Panc1 (cell line): ENCODE measurements at regions not wholly inside any gene's neighbourhood (a gene's known extent, or its start where the extent isn't known, plus 50 kb on each side); places are given as distances from the start of the nearest gene placed in this dataset.
"Not testable (repeated sequence)": the region's sequence is repeated elsewhere in the genome, so short reads cannot be mapped to it uniquely, and the experiment has no call there.

Experiments used
- ATAC-seq: fragments of 200-7000 bp; cut with Tn5 transposase; 2 replicates; pipeline ENCODE4 v1.9.1; 2020; ENCODE audit warnings: mild to moderate bottlenecking, moderate library complexity
- BruUV-seq: library from RNA; stranded (reverse); fragments of 400-500 nt; replicated peaks from 2 replicates; lab custom pipeline; 2021; lab: Mats Ljungman, UMichigan
- CTCF ChIA-PET: fragments of 300-600 bp; sonication (Branson Sonifier 250); formaldehyde crosslinking; loops from one replicate; lab custom pipeline; 2022; ENCODE audit warnings: antibody characterized with exemption; lab: Charles Lee
- POLR2A ChIA-PET: fragments of 300-600 bp; sonication (Branson Sonifier 250); formaldehyde crosslinking; loops from one replicate; lab custom pipeline; 2022; ENCODE audit warnings: antibody characterized with exemption; lab: Charles Lee
- DNase-seq: peaks from one replicate; pipeline ENCODE4 v3.0.0-alpha.2; 2010; ENCODE audit warnings: low read depth, low spot score
- H3K27ac ChIP-seq: 2 replicates; pipeline ENCODE4 v1.5.1; 2011; ENCODE audit warnings: mild to moderate bottlenecking, low read length, inconsistent platforms
- H3K27me3 ChIP-seq: fragments of 200-500 bp; sonication (Bioruptor generic); 2 replicates; pipeline ENCODE4 v1.6.0; 2014; ENCODE audit warnings: low read length, inconsistent platforms; ENCODE audit not compliant: control insufficient read depth, insufficient read depth
- H3K36me3 ChIP-seq: fragments of 200-500 bp; sonication (Bioruptor generic); 2 replicates; pipeline ENCODE4 v1.5.1; 2014; ENCODE audit warnings: inconsistent platforms, mild to moderate bottlenecking, low read length, moderate library complexity; ENCODE audit not compliant: control insufficient read depth, insufficient read depth
- H3K4me1 ChIP-seq: 2 replicates; pipeline ENCODE4 v1.5.1; 2011; ENCODE audit warnings: inconsistent platforms, mild to moderate bottlenecking, low read length, moderate library complexity; ENCODE audit not compliant: control insufficient read depth, insufficient read depth
- H3K4me3 ChIP-seq, 2 experiments: 2 replicates each; pipeline ENCODE4 v1.5.1; 2011 to 2012; ENCODE audit warnings: low read depth in 2 of 2, low read length in 2 of 2, mild to moderate bottlenecking in 2 of 2, inconsistent platforms in 1 of 2, moderate library complexity in 1 of 2
- H3K9me3 ChIP-seq: fragments of 200-500 bp; sonication (Bioruptor generic); 2 replicates; pipeline ENCODE4 v1.5.1; 2014; ENCODE audit warnings: low read depth, mild to moderate bottlenecking, inconsistent platforms, low read length, moderate library complexity; ENCODE audit not compliant: control insufficient read depth, insufficient read depth
- POLR2AphosphoS5 ChIP-seq: IDR thresholded peaks from 2 replicates; pipeline ENCODE4 v1.6.1; 2012; ENCODE audit warnings: mild to moderate bottlenecking, low read depth, low read length, moderate library complexity
- SIN3A ChIP-seq: IDR thresholded peaks from 2 replicates; pipeline ENCODE4 v1.6.1; 2012; ENCODE audit warnings: low read depth, mild to moderate bottlenecking, low read length, moderate library complexity, borderline replicate concordance; ENCODE audit not compliant: insufficient read depth
- TCF7L2 ChIP-seq: IDR thresholded peaks from 2 replicates; pipeline ENCODE4 v1.6.1; 2011; ENCODE audit warnings: mild to moderate bottlenecking, low read depth, low read length, inconsistent platforms
- in situ Hi-C: cut with HindIII; loops from 2 replicates; pipeline ENCODE4 v1.10.0; 2016; ENCODE audit warnings: low sequenced_read_pairs, low pct_unique_long_range_greater_than_20kb
- intact Hi-C: fragments of 100-400 bp; cut with micrococcal nuclease; formaldehyde crosslinking; loops from one replicate; pipeline ENCODE4 v1.10.0; 2022; ENCODE audit not compliant: unreplicated experiment
- TF ChIP-seq, protein P1 (sequence below), 2 experiments: IDR thresholded peaks; 2 replicates each; pipeline ENCODE4 v1.6.1; 2011 to 2012; ENCODE audit warnings: low read depth in 2 of 2, control low read depth in 1 of 2, low read length in 1 of 2, mild to moderate bottlenecking in 1 of 2, moderate library complexity in 1 of 2; ENCODE audit not compliant: insufficient read depth in 1 of 2
- TF ChIP-seq, protein P2 (sequence below): fragments of 450-650 bp; IDR thresholded peaks from 2 replicates; pipeline ENCODE4 v1.5.1; 2017; ENCODE audit warnings: mild to moderate bottlenecking

DNA sequence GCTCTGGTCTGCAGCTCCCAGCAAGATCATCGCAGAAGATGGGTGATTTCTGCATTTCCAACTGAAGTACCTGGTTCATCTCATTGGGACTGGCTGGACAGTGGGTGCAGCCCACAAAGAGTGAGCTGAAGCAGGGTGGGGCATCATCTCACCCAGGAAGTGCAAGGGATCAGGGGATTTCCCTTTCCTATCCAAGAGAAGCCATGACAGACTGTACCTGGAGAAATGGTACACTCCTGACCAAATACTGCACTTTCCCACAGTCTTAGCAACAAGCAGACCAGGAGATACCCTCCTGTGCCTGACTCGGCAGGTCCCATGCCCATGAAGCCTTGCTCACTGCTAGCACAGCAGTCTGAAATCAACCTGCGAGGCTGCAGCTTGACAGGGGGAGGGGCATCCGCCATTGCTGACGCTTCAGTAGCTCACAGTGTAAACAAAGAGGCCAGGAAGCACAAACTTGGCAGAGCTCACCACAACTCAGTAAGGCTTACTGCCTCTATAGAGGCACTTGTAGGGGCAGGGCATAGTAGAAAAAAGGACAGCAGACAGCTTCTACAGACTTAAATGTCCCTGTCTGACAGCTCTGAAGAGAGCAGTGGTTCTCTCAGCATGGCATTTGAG lies 60.5 kb downstream of the AREG start:
- H3K27ac ChIP-seq, CTCF ChIA-PET, BruUV-seq, POLR2A ChIA-PET, H3K36me3 ChIP-seq, H3K4me1 ChIP-seq, H3K9me3 ChIP-seq, H3K27me3 ChIP-seq, DNase-seq, in situ Hi-C loops, ATAC-seq, H3K4me3 ChIP-seq, intact Hi-C loops: not testable (repeated sequence)

DNA sequence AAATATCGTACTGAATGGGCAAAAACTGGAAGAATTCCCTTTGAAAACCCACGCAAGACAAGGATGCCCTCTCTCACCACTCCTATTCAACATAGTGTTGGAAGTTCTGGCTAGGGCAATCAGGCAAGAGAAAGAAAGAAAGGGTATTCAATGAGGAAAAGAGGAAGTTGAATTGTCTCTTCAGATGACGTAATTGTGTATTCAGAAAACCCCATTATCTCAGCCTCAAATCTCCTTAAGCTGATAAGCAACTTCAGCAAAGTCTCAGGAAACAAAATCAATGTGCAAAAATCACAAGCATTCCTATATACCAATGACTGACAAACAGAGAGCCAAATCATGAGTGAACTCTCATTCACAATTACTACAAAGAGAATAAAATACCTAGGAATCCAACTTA lies 64.4 kb downstream of the AREG start:
- H3K9me3 ChIP-seq, POLR2A ChIA-PET, H3K36me3 ChIP-seq, DNase-seq, in situ Hi-C loops, H3K27ac ChIP-seq, intact Hi-C loops, ATAC-seq, CTCF ChIA-PET, H3K27me3 ChIP-seq, H3K4me3 ChIP-seq, BruUV-seq, H3K4me1 ChIP-seq: not testable (repeated sequence)

DNA sequence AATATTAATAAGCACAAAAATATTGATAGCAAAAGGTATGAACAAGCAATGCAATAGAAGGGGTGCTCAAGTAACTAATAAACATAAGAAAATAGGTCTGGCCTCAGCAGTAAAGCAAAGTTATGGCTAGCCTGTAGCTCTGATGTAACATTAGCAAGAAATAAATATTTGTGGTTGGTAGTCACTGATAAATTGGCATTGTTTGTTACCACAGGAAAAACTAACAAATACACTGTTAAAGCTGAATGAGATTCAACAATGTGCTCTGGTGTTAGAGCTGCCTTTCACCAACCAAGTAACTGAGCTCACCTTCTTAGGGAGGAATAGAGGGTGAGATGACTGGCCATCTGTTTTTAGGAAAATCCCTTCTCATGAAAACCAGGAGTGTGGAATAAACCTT lies 71.4 kb downstream of the AREG start:
- CTCF ChIA-PET, result no interaction called here
- no peaks in the 10 kb centered on the region for H3K9me3 ChIP-seq
- ATAC-seq (no peak), DNase-seq (no peak)
- in situ Hi-C loops (no loop called here), intact Hi-C loops (no loop called here)
- no peak overlapping the region for H3K4me3 ChIP-seq
- POLR2A ChIA-PET, result no interaction called here
- H3K27me3 ChIP-seq, result no peaks in the 10 kb centered on the region
- BruUV-seq, result no TSS peak
- TF ChIP-seq, protein P1, sequence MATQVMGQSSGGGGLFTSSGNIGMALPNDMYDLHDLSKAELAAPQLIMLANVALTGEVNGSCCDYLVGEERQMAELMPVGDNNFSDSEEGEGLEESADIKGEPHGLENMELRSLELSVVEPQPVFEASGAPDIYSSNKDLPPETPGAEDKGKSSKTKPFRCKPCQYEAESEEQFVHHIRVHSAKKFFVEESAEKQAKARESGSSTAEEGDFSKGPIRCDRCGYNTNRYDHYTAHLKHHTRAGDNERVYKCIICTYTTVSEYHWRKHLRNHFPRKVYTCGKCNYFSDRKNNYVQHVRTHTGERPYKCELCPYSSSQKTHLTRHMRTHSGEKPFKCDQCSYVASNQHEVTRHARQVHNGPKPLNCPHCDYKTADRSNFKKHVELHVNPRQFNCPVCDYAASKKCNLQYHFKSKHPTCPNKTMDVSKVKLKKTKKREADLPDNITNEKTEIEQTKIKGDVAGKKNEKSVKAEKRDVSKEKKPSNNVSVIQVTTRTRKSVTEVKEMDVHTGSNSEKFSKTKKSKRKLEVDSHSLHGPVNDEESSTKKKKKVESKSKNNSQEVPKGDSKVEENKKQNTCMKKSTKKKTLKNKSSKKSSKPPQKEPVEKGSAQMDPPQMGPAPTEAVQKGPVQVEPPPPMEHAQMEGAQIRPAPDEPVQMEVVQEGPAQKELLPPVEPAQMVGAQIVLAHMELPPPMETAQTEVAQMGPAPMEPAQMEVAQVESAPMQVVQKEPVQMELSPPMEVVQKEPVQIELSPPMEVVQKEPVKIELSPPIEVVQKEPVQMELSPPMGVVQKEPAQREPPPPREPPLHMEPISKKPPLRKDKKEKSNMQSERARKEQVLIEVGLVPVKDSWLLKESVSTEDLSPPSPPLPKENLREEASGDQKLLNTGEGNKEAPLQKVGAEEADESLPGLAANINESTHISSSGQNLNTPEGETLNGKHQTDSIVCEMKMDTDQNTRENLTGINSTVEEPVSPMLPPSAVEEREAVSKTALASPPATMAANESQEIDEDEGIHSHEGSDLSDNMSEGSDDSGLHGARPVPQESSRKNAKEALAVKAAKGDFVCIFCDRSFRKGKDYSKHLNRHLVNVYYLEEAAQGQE (IDR thresholded peaks at IDR 0.05; ENCODE audit: insufficient read depth in 1 of 2, low read depth in 2 of 2, low read length in 1 of 2), result no peak
- TF ChIP-seq POLR2AphosphoS5 (no peak), TCF7L2 (no peak), SIN3A (no peak)
- TF ChIP-seq, protein P2, sequence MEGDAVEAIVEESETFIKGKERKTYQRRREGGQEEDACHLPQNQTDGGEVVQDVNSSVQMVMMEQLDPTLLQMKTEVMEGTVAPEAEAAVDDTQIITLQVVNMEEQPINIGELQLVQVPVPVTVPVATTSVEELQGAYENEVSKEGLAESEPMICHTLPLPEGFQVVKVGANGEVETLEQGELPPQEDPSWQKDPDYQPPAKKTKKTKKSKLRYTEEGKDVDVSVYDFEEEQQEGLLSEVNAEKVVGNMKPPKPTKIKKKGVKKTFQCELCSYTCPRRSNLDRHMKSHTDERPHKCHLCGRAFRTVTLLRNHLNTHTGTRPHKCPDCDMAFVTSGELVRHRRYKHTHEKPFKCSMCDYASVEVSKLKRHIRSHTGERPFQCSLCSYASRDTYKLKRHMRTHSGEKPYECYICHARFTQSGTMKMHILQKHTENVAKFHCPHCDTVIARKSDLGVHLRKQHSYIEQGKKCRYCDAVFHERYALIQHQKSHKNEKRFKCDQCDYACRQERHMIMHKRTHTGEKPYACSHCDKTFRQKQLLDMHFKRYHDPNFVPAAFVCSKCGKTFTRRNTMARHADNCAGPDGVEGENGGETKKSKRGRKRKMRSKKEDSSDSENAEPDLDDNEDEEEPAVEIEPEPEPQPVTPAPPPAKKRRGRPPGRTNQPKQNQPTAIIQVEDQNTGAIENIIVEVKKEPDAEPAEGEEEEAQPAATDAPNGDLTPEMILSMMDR, result no peak
- no peak overlapping the region for H3K27ac ChIP-seq
- H3K36me3 ChIP-seq, result no peaks in the 10 kb centered on the region
- H3K4me1 ChIP-seq, result no peaks in the 10 kb centered on the region
